Activated CD4-positive, alpha-beta memory T cell treated with anti-CD3 and anti-CD28 coated beads, Interleukin-2, amount 10 ng/mL, durations not matched to agents 7 days and 5 days (primary cell): ENCODE measurements at regions not wholly inside any gene's neighbourhood (a gene's known extent, or its start where the extent isn't known, plus 50 kb on each side); places are given as distances from the start of the nearest gene placed in this dataset.

Experiments
- CTCF ChIA-PET: fragments of 350-600 bp; sonication (Branson Sonifier 250); formaldehyde crosslinking; loops from one replicate; lab custom pipeline; 2021; ENCODE audit warnings: antibody characterized with exemption, inconsistent platforms; lab: Charles Lee
- POLR2A ChIA-PET: fragments of 350-600 bp; sonication (Branson Sonifier 250); formaldehyde crosslinking; loops from one replicate; lab custom pipeline; 2021; ENCODE audit warnings: antibody characterized with exemption; lab: Charles Lee
- DNase-seq: peaks from one replicate; pipeline ENCODE4 v3.0.0-alpha.2; 2020
- H3K27ac Mint-ChIP-seq: one replicate; pipeline ENCODE4 v1.8.0; 2021; ENCODE audit warnings: mild to moderate bottlenecking, mixed read lengths
- H3K27me3 Mint-ChIP-seq: one replicate; pipeline ENCODE4 v1.8.0; 2021; ENCODE audit warnings: mixed read lengths
- H3K36me3 Mint-ChIP-seq: one replicate; pipeline ENCODE4 v1.8.0; 2021; ENCODE audit warnings: low read depth, mixed read lengths
- H3K4me1 Mint-ChIP-seq: one replicate; pipeline ENCODE4 v1.8.0; 2021; ENCODE audit warnings: mixed read lengths
- H3K4me3 Mint-ChIP-seq: one replicate; pipeline ENCODE4 v1.8.0; 2021; ENCODE audit warnings: mild to moderate bottlenecking, mixed read lengths
- H3K9me3 Mint-ChIP-seq: one replicate; pipeline ENCODE4 v1.8.0; 2021; ENCODE audit warnings: mixed read lengths

GRCh38 chr7:112855227-112855626 lies 65.0 kb upstream of the TMEM168 start:
- H3K27ac Mint-ChIP-seq: no peak overlapping the region
- no peak for DNase-seq
- CTCF ChIA-PET: interaction anchor here (1.2 kb wide), 1 partner anchor 15 kb away, joined by 4 read pairs; no protein-coding TSS in a partner anchor
- no peak overlapping the region for H3K4me3 Mint-ChIP-seq
- no peaks in the 10 kb centered on the region for H3K27me3 Mint-ChIP-seq
- POLR2A ChIA-PET: no interaction called here
- H3K9me3 Mint-ChIP-seq: peaks cover 3% of the 10 kb centered on the region
- peaks cover 3% of the 10 kb centered on the region for H3K36me3 Mint-ChIP-seq
- H3K4me1 Mint-ChIP-seq: no peaks in the 10 kb centered on the region

DNA sequence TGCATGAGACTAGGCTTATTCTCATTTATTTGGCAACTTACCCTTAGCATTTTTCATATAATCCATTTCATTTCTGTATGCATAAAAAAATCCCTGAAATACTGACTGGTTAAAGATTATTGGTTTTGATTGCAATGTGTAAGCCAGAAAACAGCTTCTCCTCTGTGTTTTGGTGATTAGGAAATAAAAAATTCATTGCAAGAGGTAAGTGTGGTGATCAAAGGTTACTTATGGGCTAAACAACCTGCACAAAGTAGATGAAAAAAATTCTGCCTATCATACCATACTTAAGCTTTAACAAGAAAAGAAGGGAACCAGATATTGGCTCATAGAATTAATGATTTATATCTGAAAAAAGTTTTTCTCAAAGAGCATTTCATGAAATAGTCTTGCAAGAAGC lies 64.0 kb upstream of the TMEM168 start:
- Mint-ChIP-seq H3K4me3 (no peak overlapping the region), H3K36me3 (peaks cover 3% of the 10 kb centered on the region), H3K27ac (no peak overlapping the region), H3K27me3 (no peaks in the 10 kb centered on the region), H3K9me3 (peaks cover 3% of the 10 kb centered on the region), H3K4me1 (no peaks in the 10 kb centered on the region)
- DNase-seq: no peak
- ChIA-PET POLR2A (no interaction called here), CTCF (interaction anchor here (1.2 kb wide), 1 partner anchor 16 kb away, joined by 4 read pairs; no protein-coding TSS in a partner anchor)

GRCh38 chr7:112853422-112853821 lies 63.2 kb upstream of the TMEM168 start:
- H3K27me3 Mint-ChIP-seq: no peaks in the 10 kb centered on the region
- CTCF ChIA-PET: interaction anchor here (0.6 kb wide), 1 partner anchor 1101 kb away, joined by 3 read pairs; no protein-coding TSS in a partner anchor

DNA sequence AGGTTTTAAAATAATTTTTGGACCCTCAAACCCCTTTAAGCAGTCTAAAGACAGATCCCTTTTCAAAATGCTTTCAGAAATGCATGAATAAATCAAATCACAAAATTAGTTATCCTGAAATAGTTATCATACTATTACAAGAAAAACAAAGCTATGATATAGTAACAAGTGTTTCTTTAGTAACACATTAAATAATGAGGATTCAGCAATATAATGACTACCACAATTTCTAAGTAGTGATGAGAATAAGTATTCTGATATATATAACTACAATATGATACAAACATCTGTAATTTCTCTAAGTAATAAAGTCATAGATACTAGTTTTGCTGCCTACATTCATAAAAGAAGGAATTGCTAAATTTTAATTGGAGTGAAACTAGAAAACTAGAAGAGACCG lies 53.0 kb upstream of the TMEM168 start:
- Mint-ChIP-seq H3K9me3 (no peaks in the 10 kb centered on the region), H3K4me1 (peaks cover 4% of the 10 kb centered on the region), H3K4me3 (no peak overlapping the region), H3K27me3 (no peaks in the 10 kb centered on the region), H3K36me3 (peaks cover 2% of the 10 kb centered on the region), H3K27ac (no peak overlapping the region)
- ChIA-PET POLR2A (no interaction called here), CTCF (no interaction called here)
- DNase-seq: no peak

More at GRCh38 chr7:112853422-112853821, 63.2 kb upstream of the TMEM168 start:
- no peak for DNase-seq
- H3K27ac Mint-ChIP-seq: no peak overlapping the region
- peaks cover 3% of the 10 kb centered on the region for H3K36me3 Mint-ChIP-seq
- peaks cover 3% of the 10 kb centered on the region for H3K9me3 Mint-ChIP-seq
- no peaks in the 10 kb centered on the region for H3K4me1 Mint-ChIP-seq
- H3K4me3 Mint-ChIP-seq: no peak overlapping the region
- POLR2A ChIA-PET: no interaction called here
